Mesenteric fat pad (tissue), 1 donor: ENCODE measurements at regions not wholly inside any gene's neighbourhood (a gene's known extent, or its start where the extent isn't known, plus 50 kb on each side); places are given as distances from the start of the nearest gene placed in this dataset.

Source experiments
- DNase-seq: peaks from one replicate; pipeline ENCODE4 v3.0.0-alpha.2; 2020; ENCODE audit warnings: low spot score
- donor health status: DM: yes; HTN: yes; CAD: no.

GRCh38 chr5:173378727-173379126, 50.5 kb upstream of the STC2 start:
- no peak for DNase-seq
